Right ventricle myocardium superior (tissue), 1 donor: ENCODE measurements at regions not wholly inside any gene's neighbourhood (a gene's known extent, or its start where the extent isn't known, plus 50 kb on each side); places are given as distances from the start of the nearest gene placed in this dataset.

ENCODE experiments used
- ATAC-seq: fragments of 200-7000 bp; cut with Tn5 transposase; one replicate; pipeline ENCODE4 v1.9.1; 2020; ENCODE audit warnings: mild to moderate bottlenecking; ENCODE audit not compliant: poor library complexity
- DNase-seq: peaks from one replicate; pipeline ENCODE4 v3.0.0-alpha.2; 2020
- intact Hi-C: fragments of 100-400 bp; cut with DNase I; formaldehyde crosslinking; loops from one replicate; pipeline ENCODE4 v1.11.2; 2022
- donor health status: DM: no; HTN: yes; CAD: no; lungs with severe emphysema.

GRCh38 chr2:83787189-83787588 is 671.9 kb downstream of the SUCLG1 start:
- intact Hi-C loops, result no loop called here
- no peak for DNase-seq
- no peak for ATAC-seq

GRCh38 chr2:83786140-83786539 is 672.9 kb downstream of the SUCLG1 start:
- intact Hi-C loops, result no loop called here
- DNase-seq (no peak), ATAC-seq (no peak)

- intact Hi-C loops, result no loop called here
Observed at GRCh38 chr2:83784947-83785346, 674.1 kb downstream of the SUCLG1 start.

GRCh38 chr2:83784315-83784714 is 674.8 kb downstream of the SUCLG1 start:
- intact Hi-C loops, result no loop called here
- DNase-seq (no peak), ATAC-seq (no peak)

More at GRCh38 chr2:83784947-83785346, 674.1 kb downstream of the SUCLG1 start:
- no peak for DNase-seq
- ATAC-seq, result no peak

GRCh38 chr2:83782122-83782521 is 677.0 kb downstream of the SUCLG1 start:
- ATAC-seq (no peak), DNase-seq (no peak)
- intact Hi-C loops, result no loop called here

- DNase-seq (no peak), ATAC-seq (no peak)
Observed at GRCh38 chr2:83764447-83765005, 694.6 kb downstream of the SUCLG1 start.

GRCh38 chr2:83757329-83757728 is 701.8 kb downstream of the SUCLG1 start:
- intact Hi-C loops, result no loop called here
- ATAC-seq, result no peak
- DNase-seq, result no peak

More at GRCh38 chr2:83764447-83765005, 694.6 kb downstream of the SUCLG1 start:
- intact Hi-C loops, result no loop called here

GRCh38 chr2:83756219-83756618 is 702.9 kb downstream of the SUCLG1 start:
- DNase-seq (no peak), ATAC-seq (no peak)
- intact Hi-C loops, result no loop called here

GRCh38 chr2:83747141-83747540 is 711.9 kb downstream of the SUCLG1 start:
- no peak for DNase-seq
- ATAC-seq, result no peak
- intact Hi-C loops, result no loop called here

- no peak for ATAC-seq
- intact Hi-C loops, result no loop called here
- no peak for DNase-seq
Observed at GRCh38 chr2:83744855-83745254, 714.2 kb downstream of the SUCLG1 start.

GRCh38 chr2:83742117-83742782 is 716.8 kb downstream of the SUCLG1 start:
- ATAC-seq, result peak; percentile 95
- peak; percentile 77 for DNase-seq
- intact Hi-C loops, result no loop called here

GRCh38 chr2:83730223-83730622 is 728.9 kb downstream of the SUCLG1 start:
- ATAC-seq (no peak), DNase-seq (no peak)
- intact Hi-C loops, result no loop called here

- DNase-seq (no peak), ATAC-seq (no peak)
- intact Hi-C loops, result no loop called here
Observed at GRCh38 chr2:83725735-83726134, 733.3 kb downstream of the SUCLG1 start.

- intact Hi-C loops, result no loop called here
- ATAC-seq (no peak), DNase-seq (no peak)
Observed at GRCh38 chr2:83705146-83705545, 753.9 kb downstream of the SUCLG1 start.

- DNase-seq (no peak), ATAC-seq (no peak)
- intact Hi-C loops, result no loop called here
Observed at GRCh38 chr2:83703598-83703997, 755.5 kb downstream of the SUCLG1 start.

- intact Hi-C loops, result no loop called here
Observed at GRCh38 chr2:83696838-83697237, 762.2 kb downstream of the SUCLG1 start.

GRCh38 chr2:83695530-83695929 is 763.5 kb downstream of the SUCLG1 start:
- DNase-seq (no peak), ATAC-seq (no peak)
- intact Hi-C loops, result no loop called here

More at GRCh38 chr2:83696838-83697237, 762.2 kb downstream of the SUCLG1 start:
- DNase-seq (no peak), ATAC-seq (no peak)

GRCh38 chr2:83695037-83695436 is 764.0 kb downstream of the SUCLG1 start:
- intact Hi-C loops, result no loop called here
- DNase-seq (no peak), ATAC-seq (no peak)

- ATAC-seq, result no peak
- DNase-seq, result no peak
- intact Hi-C loops, result no loop called here
Observed at GRCh38 chr2:83689402-83689801, 769.7 kb downstream of the SUCLG1 start.

GRCh38 chr2:83686863-83687262 is 772.2 kb downstream of the SUCLG1 start:
- intact Hi-C loops, result no loop called here
- DNase-seq, result no peak
- ATAC-seq, result no peak

GRCh38 chr2:83674050-83674449 is 785.0 kb downstream of the SUCLG1 start:
- no peak for ATAC-seq
- intact Hi-C loops, result no loop called here
- no peak for DNase-seq
